ENCODE measurements at regions not wholly inside any gene's neighbourhood (a gene's known extent, or its start where the extent isn't known, plus 50 kb on each side); places are given as distances from the start of the nearest gene placed in this dataset.

- no peak overlapping the region for H3K27ac Mint-ChIP-seq
Observed at GRCh38 chr5:19018822-19019221, 969.2 kb downstream of the CDH18 start.

GRCh38 chr5:19031491-19031890 lies 956.5 kb downstream of the CDH18 start:
- no peak overlapping the region for H3K27ac Mint-ChIP-seq
- no peak for ATAC-seq (replicated peaks)
- H3K4me3 Mint-ChIP-seq, result no peak overlapping the region
- H3K9me3 Mint-ChIP-seq, result peaks cover 0 to 4% of the 10 kb centered on the region in 2 donors
- no peaks in the 10 kb centered on the region for H3K4me1 Mint-ChIP-seq
- no peaks in the 10 kb centered on the region for H3K27me3 Mint-ChIP-seq
- H3K36me3 Mint-ChIP-seq, result no peaks in the 10 kb centered on the region
- DNase-seq, result no peak

More at GRCh38 chr5:19018822-19019221, 969.2 kb downstream of the CDH18 start:
- DNase-seq (no peak), ATAC-seq (replicated peaks) (no peak)
- Mint-ChIP-seq H3K4me1 (no peaks in the 10 kb centered on the region), H3K4me3 (no peak overlapping the region), H3K36me3 (no peaks in the 10 kb centered on the region), H3K27me3 (no peaks in the 10 kb centered on the region), H3K9me3 (peaks cover 0 to 3% of the 10 kb centered on the region in 2 donors)

- H3K4me3 Mint-ChIP-seq, result no peak overlapping the region
- peaks cover 0 to 1% of the 10 kb centered on the region in 2 donors for H3K9me3 Mint-ChIP-seq
- no peak overlapping the region for H3K27ac Mint-ChIP-seq
- no peaks in the 10 kb centered on the region for H3K36me3 Mint-ChIP-seq
- ATAC-seq (replicated peaks), result no peak
- H3K27me3 Mint-ChIP-seq, result no peaks in the 10 kb centered on the region
- no peaks in the 10 kb centered on the region for H3K4me1 Mint-ChIP-seq
- no peak for DNase-seq
Observed at GRCh38 chr5:19035816-19036215, 952.2 kb downstream of the CDH18 start.

GRCh38 chr5:19042106-19042505 lies 945.9 kb downstream of the CDH18 start:
- H3K4me1 Mint-ChIP-seq, result no peaks in the 10 kb centered on the region
- no peak overlapping the region for H3K27ac Mint-ChIP-seq
- H3K9me3 Mint-ChIP-seq, result peaks cover 3 to 4% of the 10 kb centered on the region in 2 donors
- DNase-seq (no peak), ATAC-seq (replicated peaks) (no peak)
- no peak overlapping the region for H3K4me3 Mint-ChIP-seq
- no peaks in the 10 kb centered on the region for H3K27me3 Mint-ChIP-seq
- no peaks in the 10 kb centered on the region for H3K36me3 Mint-ChIP-seq

GRCh38 chr5:19044311-19044710 lies 943.7 kb downstream of the CDH18 start:
- no peaks in the 10 kb centered on the region for H3K36me3 Mint-ChIP-seq
- H3K4me1 Mint-ChIP-seq, result no peaks in the 10 kb centered on the region
- ATAC-seq (replicated peaks) (peak in 1 of 2 donors; percentile 2), DNase-seq (no peak)
- no peak overlapping the region for H3K27ac Mint-ChIP-seq
- H3K9me3 Mint-ChIP-seq, result peaks cover 4 to 5% of the 10 kb centered on the region in 2 donors
- H3K4me3 Mint-ChIP-seq, result no peak overlapping the region
- H3K27me3 Mint-ChIP-seq, result no peaks in the 10 kb centered on the region

- Mint-ChIP-seq H3K27me3 (no peaks in the 10 kb centered on the region), H3K9me3 (peaks cover 4 to 5% of the 10 kb centered on the region in 2 donors), H3K36me3 (no peaks in the 10 kb centered on the region), H3K4me3 (no peak overlapping the region), H3K27ac (no peak overlapping the region), H3K4me1 (no peaks in the 10 kb centered on the region)
- DNase-seq (no peak), ATAC-seq (replicated peaks) (peak in 1 of 2 donors; percentile 12)
Observed at GRCh38 chr5:19044931-19045695, 942.9 kb downstream of the CDH18 start.

GRCh38 chr5:19047277-19047676 lies 940.7 kb downstream of the CDH18 start:
- Mint-ChIP-seq H3K36me3 (no peaks in the 10 kb centered on the region), H3K4me1 (no peaks in the 10 kb centered on the region), H3K27me3 (no peaks in the 10 kb centered on the region), H3K9me3 (peaks cover 4 to 5% of the 10 kb centered on the region in 2 donors), H3K27ac (no peak overlapping the region), H3K4me3 (no peak overlapping the region)
- ATAC-seq (replicated peaks) (no peak), DNase-seq (no peak)

- Mint-ChIP-seq H3K4me3 (no peak overlapping the region), H3K4me1 (no peaks in the 10 kb centered on the region), H3K27ac (no peak overlapping the region), H3K27me3 (no peaks in the 10 kb centered on the region), H3K9me3 (peaks cover 4 to 5% of the 10 kb centered on the region in 2 donors), H3K36me3 (no peaks in the 10 kb centered on the region)
- DNase-seq (no peak), ATAC-seq (replicated peaks) (no peak)
Observed at GRCh38 chr5:19048726-19049125, 939.3 kb downstream of the CDH18 start.

GRCh38 chr5:19058216-19058615 lies 929.8 kb downstream of the CDH18 start:
- Mint-ChIP-seq H3K27me3 (no peaks in the 10 kb centered on the region), H3K9me3 (peaks cover 3 to 5% of the 10 kb centered on the region in 2 donors), H3K36me3 (no peaks in the 10 kb centered on the region), H3K27ac (no peak overlapping the region), H3K4me3 (no peak overlapping the region), H3K4me1 (no peaks in the 10 kb centered on the region)
- no peak for ATAC-seq (replicated peaks)
- no peak for DNase-seq

- H3K27me3 Mint-ChIP-seq, result no peaks in the 10 kb centered on the region
- no peaks in the 10 kb centered on the region for H3K36me3 Mint-ChIP-seq
- peaks cover 0 to 1% of the 10 kb centered on the region in 2 donors for H3K9me3 Mint-ChIP-seq
- no peak for DNase-seq
- no peaks in the 10 kb centered on the region for H3K4me1 Mint-ChIP-seq
- H3K27ac Mint-ChIP-seq, result no peak overlapping the region
- no peak for ATAC-seq (replicated peaks)
- no peak overlapping the region for H3K4me3 Mint-ChIP-seq
Observed at GRCh38 chr5:19064094-19064493, 923.9 kb downstream of the CDH18 start.

GRCh38 chr5:19067741-19068140 lies 920.3 kb downstream of the CDH18 start:
- H3K27me3 Mint-ChIP-seq, result no peaks in the 10 kb centered on the region
- ATAC-seq (replicated peaks) (no peak), DNase-seq (no peak)
- no peaks in the 10 kb centered on the region for H3K36me3 Mint-ChIP-seq
- H3K9me3 Mint-ChIP-seq, result no peaks in the 10 kb centered on the region
- H3K4me1 Mint-ChIP-seq, result no peaks in the 10 kb centered on the region
- no peak overlapping the region for H3K4me3 Mint-ChIP-seq
- H3K27ac Mint-ChIP-seq, result no peak overlapping the region

- DNase-seq (no peak), ATAC-seq (replicated peaks) (no peak)
- Mint-ChIP-seq H3K9me3 (no peaks in the 10 kb centered on the region), H3K27me3 (no peaks in the 10 kb centered on the region), H3K36me3 (no peaks in the 10 kb centered on the region), H3K27ac (no peak overlapping the region), H3K4me3 (no peak overlapping the region), H3K4me1 (no peaks in the 10 kb centered on the region)
Observed at GRCh38 chr5:19098434-19098833, 889.6 kb downstream of the CDH18 start.

GRCh38 chr5:19099195-19099594 lies 888.8 kb downstream of the CDH18 start:
- Mint-ChIP-seq H3K9me3 (peaks cover 0 to under 1% of the 10 kb centered on the region in 2 donors), H3K27me3 (no peaks in the 10 kb centered on the region), H3K27ac (no peak overlapping the region), H3K36me3 (no peaks in the 10 kb centered on the region), H3K4me1 (no peaks in the 10 kb centered on the region), H3K4me3 (no peak overlapping the region)
- DNase-seq (no peak), ATAC-seq (replicated peaks) (no peak)

- Mint-ChIP-seq H3K4me3 (no peak overlapping the region), H3K4me1 (no peaks in the 10 kb centered on the region), H3K36me3 (no peaks in the 10 kb centered on the region), H3K27me3 (no peaks in the 10 kb centered on the region), H3K27ac (no peak overlapping the region), H3K9me3 (peaks cover 0 to 5% of the 10 kb centered on the region in 2 donors)
- ATAC-seq (replicated peaks) (no peak), DNase-seq (no peak)
Observed at GRCh38 chr5:19104948-19105347, 883.1 kb downstream of the CDH18 start.

- DNase-seq, result no peak
- Mint-ChIP-seq H3K9me3 (peaks cover 3 to 6% of the 10 kb centered on the region in 2 donors), H3K27ac (no peak overlapping the region), H3K27me3 (no peaks in the 10 kb centered on the region), H3K36me3 (no peaks in the 10 kb centered on the region), H3K4me3 (no peak overlapping the region), H3K4me1 (no peaks in the 10 kb centered on the region)
- no peak for ATAC-seq (replicated peaks)
Observed at GRCh38 chr5:19122923-19123322, 865.1 kb downstream of the CDH18 start.
